ENCODE measurements at regions not wholly inside any gene's neighbourhood (a gene's known extent, or its start where the extent isn't known, plus 50 kb on each side); places are given as distances from the start of the nearest gene placed in this dataset.

- TF ChIP-seq POLR2A (IDR thresholded peaks at IDR 0.05; ENCODE audit: low read depth) (no peak), EP300 (IDR thresholded peaks at IDR 0.05) (no peak)
- TF ChIP-seq, protein P1, sequence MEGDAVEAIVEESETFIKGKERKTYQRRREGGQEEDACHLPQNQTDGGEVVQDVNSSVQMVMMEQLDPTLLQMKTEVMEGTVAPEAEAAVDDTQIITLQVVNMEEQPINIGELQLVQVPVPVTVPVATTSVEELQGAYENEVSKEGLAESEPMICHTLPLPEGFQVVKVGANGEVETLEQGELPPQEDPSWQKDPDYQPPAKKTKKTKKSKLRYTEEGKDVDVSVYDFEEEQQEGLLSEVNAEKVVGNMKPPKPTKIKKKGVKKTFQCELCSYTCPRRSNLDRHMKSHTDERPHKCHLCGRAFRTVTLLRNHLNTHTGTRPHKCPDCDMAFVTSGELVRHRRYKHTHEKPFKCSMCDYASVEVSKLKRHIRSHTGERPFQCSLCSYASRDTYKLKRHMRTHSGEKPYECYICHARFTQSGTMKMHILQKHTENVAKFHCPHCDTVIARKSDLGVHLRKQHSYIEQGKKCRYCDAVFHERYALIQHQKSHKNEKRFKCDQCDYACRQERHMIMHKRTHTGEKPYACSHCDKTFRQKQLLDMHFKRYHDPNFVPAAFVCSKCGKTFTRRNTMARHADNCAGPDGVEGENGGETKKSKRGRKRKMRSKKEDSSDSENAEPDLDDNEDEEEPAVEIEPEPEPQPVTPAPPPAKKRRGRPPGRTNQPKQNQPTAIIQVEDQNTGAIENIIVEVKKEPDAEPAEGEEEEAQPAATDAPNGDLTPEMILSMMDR (IDR thresholded peaks at IDR 0.05), result no peak
Observed at GRCh38 chr17:63246344-63246743, 199.8 kb downstream of the CYB561 start.
